C1 segment of cervical spinal cord (tissue), 14 donors: ENCODE measurements at regions not wholly inside any gene's neighbourhood (a gene's known extent, or its start where the extent isn't known, plus 50 kb on each side); places are given as distances from the start of the nearest gene placed in this dataset.
"Not testable (repeated sequence)": the region's sequence is repeated elsewhere in the genome, so short reads cannot be mapped to it uniquely, and the experiment has no call there.

Experiments used
- DNase-seq, 14 donors: peaks; one replicate each; lab custom pipeline; 2025; lab: John Stamatoyannopoulos, UW

DNA sequence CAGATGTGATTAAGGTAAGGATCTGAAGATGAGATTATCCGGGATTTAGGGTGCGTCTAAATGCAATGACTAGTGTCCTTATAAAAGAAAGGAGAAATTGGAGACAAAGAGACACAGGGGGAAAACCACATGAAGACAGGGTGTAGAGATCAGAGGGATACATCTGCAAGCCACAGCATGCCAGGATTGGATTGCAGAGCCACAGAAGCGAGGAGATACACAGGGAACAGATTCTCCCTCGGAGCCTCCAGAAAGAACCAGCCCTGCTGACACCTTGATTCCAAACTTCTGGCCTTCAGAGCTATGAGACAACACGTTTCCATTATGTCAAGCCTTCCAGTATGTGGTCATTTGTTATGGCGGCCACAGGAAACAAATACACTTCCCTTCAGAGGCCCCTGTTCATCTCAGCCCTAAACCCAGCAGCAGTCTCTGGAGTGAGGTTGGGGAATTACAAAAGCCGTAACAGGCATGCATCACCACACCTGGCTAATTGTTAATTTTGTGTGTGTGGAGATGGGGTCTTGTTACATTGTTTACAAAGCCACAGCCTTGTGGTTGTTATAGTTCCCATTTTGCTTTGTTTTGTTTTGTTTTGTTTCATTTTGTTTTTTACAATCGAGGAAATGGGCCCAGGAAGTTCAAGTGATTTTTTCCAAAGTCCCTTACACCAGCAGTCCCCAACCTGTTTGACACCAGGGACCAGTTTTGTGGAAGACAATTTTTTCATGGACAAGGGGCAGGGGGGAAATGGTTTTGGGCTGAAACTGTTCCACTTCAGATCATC is 51.6 kb upstream of the LYRM9 start:
- DNase-seq = no peak

DNA sequence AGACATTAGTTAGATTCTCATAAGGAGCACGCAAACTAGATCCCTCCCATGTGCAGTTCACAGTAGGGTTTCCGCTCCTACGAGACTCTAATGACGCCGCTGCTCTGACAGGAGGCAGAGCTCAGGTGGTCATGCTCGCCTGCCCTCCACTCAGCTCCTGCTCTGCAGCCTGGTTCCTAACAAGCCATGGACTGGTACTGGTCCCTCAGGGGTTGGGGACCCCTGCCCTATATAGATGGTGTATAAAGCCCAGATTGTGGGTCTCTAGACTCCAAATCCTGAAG is 52.1 kb upstream of the LYRM9 start:
- DNase-seq = no peak

DNA sequence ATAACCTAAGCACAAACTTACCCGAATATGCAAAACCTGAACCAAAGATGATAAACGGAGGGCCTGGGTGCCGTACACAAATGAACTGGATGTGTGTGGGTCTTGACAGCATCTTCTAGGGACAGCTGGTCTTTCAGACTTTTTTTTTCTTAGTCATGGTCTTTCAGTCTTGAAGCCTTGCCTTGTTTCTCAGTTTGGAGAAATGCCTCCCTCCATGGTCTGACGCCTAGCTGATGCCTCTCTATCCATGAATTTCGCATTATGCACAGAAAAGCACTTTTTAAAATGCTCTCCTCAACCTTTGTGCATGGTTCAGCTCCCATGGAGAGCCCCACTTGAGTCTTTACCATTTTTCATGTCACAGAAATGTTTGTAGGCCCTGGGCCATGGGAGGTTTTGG is 52.8 kb upstream of the LYRM9 start:
- no peak for DNase-seq

DNA sequence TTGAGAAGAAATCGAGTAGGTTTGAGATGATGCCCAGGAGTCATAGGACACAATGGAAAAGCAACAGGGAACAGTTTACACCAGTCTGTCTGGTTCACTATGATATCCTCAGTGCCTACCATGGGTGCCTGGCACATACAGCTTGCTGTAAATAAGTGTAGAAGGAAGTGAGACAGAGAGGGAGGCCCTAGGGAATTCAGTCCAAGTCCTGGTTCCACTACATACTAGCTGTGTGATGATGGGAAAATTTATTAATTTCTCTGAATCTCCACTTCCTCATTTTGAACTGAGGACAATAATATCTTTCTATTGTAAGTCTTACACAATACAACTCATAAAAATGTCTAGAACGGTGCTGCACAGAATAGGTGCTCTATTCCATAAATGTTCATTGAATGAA is 53.3 kb upstream of the LYRM9 start:
- no peak for DNase-seq

DNA sequence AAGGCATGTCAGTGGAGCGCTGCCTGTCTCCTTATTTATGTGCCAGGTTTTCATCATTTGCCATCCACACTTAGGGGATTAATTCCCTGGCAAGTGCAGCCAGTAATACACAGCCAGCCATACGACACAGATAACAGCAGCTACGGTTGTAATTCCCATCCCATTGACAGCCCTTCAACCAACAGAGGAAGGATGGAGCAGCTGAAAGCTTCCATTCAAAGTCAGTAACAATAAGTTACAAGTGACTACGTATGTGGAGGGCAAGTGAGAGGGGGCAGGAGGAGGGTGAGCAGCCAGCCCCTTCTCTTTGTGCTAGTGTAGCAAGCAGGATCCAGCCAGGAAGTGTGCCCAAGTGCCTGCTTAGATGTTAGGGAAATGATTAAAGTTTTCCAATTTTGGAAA is 53.8 kb upstream of the LYRM9 start:
- peak in 1 of 14 donors; percentile 14 for DNase-seq

DNA sequence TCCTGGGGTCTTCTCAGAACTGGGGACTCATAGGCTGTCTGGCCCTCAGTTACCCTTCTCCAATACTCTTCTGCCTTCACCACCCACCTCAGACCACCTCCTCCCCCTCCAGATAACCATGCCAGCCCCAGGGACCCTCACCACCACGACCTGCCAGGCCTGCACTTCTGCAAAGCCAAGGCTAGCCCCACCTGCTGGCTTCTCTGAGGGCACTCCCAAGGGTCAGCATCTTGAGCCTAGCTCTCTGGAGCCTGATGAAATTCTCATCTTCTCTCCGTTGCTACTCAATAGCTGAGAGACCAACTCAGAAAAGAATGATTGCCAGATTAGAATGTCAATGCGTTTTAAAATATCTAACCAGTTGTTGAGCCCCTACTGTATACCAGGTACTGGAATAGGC is 56.1 kb upstream of the LYRM9 start:
- DNase-seq = no peak

DNA sequence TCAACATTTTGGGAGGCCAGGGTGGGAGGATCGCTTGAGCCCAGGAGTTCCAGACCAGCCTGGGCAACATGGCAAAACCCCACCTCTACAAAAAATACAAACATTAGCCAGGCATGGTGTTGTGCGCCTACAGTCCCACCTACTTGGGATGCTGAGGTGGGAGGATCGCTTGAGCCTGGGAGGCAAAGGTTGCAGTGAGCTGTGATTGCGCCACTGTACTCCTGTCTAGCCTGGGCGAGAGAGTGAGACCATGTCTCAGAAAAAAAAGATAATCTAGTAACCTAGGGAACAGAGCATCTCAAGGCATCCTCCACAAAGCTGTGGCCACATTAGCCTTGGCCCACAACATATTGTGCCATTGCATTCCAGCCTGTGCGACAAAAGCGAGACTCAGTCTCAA is 57.1 kb upstream of the LYRM9 start:
- not testable (repeated sequence) for DNase-seq

DNA sequence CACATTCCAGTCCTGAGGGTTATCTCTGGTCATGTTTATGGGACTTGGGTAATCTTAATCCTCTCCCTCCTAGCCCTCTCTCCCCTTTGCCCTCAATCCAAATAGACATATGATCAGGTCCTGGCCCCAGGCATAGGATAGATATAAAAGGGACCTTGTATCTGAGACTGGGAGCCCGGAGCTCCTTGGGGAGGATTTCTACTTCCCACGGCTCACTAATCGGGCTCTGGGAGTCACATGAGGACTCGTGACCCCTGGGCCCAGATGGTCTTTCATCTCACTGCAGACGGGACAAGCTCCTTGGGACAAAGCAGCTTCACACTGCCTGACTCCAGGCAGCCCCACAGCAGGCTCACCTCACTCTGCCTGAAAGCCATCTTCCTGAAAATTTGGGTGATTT is 57.8 kb upstream of the LYRM9 start:
- DNase-seq = no peak

DNA sequence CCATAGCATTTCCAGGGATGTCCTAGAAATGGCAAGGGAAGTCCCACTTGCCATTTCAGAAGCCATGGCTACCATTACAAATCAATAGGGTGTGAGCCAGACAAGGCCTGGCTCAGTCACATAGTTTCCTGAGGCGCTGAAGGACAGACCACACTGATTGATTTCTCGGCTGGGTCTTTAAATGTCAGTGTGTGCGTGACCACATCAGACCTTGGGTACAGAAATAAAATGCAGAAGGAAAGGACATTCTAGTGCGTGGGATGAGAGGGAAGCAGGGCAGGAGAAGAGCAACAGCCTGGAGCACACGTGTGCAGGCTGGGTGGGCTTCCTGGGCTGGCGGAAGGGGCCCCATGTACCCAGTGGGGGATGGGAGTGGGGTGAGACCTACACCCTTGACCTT is 58.7 kb upstream of the LYRM9 start:
- no peak for DNase-seq

DNA sequence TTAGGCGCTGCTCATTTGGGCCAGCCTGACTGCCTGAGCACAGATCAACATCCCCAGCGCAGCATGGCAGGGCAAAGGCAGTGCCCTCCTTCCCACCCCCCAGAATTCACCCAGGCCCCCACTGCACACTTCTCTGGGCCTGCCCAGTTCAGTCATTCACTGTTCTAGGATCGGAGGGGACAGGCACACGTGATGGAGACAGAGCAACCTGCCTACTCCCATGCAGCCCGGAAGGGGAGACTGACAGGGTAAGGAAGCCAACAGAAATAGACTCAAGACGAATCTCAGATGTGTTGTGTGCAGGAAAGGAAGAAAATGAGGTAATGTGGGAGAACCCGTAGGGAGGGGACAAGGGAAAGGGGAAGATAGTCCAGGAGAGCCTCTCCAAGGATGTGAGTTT is 59.2 kb upstream of the LYRM9 start:
- no peak for DNase-seq

DNA sequence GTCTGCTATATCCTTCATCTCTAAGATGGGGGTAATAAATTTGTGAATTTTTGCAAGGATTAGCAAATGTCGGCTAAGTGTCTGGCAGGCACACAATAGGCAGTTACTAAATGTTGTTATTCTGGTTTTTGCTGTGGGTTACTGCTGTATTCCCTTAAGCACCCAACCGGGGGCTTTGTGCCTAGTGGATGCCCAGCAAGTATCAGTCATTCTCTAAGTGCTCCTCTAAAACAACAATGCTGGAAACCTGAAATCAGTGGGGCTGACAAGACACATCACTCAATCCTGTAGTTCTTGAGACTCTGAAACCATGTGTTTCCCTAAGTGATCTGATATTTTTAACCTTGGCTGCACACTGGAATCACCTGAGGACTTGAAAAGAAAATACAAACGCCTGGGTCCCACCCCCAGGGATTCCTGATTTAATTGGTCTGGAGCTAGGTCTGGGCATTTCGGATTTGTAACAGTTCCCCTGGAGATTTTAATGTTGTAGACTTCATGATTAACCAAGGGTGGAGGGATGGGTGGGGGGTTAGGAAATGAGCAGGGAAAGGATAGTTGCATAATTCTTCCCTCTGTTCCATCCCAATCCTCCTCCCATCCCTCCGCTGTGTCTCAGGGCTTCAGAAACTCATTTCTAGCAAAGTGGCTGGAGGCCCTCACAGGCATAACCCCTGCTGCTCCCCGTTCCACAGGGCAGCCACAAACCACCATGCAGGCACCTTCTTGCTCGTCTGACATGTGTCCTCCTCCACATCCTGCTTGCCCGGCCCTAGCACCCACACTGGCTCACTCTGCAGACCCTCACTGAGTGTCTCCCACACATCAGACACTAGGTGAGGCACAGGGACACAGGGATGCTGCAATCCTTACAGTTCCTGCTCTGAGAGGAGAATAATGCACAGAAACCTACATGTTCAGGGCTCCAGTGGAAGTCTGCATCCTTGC is 61.7 kb upstream of the LYRM9 start:
- DNase-seq = no peak

DNA sequence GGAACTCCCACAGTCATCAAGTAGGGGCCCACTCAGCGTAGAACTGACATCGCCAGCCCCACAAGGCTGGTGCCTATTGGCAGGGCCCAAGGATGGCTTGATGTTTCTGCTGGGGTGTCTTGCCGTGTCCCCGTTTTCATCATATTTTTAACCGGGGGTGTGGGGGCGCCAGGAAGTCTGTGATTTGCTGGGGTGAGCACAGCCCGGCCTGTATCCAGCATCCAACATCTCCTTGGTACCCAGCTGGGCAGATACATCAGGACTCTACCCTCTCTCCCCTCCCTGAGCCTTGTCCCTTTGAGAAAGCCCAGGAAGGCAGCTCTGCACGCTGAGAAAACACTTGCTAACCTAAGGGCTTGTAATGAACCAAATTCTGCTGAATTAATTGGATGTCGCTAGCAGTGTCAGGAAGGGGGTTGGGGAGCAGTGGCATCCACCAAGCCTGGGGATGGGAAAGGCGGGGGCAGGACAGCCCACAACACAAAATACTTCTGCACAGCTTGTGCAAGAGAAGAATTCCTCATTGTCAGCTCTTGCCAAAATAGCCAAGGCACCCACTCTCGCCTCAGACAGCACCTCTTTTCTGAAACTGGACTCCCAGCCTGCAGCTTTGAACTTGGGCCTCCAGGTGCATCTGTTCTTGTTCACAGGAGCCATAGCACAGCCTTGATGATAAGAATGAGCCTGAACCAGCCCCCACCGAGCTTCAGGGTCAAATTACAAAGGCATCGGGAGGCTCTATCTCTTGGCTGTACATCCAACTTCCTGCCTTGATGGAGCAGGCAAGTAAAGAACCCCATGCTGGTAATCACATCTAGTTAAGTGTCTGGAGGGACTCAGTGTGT is 63.7 kb upstream of the LYRM9 start:
- DNase-seq = no peak

DNA sequence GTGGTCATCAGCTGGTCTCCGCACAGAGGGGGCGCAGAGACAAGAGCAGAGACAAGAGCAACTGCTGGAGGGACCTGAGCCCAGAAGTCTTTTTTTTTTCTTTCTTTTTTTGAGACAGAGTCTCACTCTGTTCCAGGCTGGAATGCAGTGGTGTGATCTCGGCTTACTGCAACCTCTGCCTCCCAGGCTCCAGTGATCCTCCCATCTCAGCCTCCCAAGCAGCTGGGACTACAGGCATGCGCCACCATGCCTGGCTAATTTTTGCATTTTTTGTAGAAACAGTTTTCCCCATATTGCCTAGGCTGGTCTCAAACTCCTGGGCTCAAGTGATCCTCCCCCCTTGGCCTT is 64.3 kb upstream of the LYRM9 start:
- not testable (repeated sequence) for DNase-seq

DNA sequence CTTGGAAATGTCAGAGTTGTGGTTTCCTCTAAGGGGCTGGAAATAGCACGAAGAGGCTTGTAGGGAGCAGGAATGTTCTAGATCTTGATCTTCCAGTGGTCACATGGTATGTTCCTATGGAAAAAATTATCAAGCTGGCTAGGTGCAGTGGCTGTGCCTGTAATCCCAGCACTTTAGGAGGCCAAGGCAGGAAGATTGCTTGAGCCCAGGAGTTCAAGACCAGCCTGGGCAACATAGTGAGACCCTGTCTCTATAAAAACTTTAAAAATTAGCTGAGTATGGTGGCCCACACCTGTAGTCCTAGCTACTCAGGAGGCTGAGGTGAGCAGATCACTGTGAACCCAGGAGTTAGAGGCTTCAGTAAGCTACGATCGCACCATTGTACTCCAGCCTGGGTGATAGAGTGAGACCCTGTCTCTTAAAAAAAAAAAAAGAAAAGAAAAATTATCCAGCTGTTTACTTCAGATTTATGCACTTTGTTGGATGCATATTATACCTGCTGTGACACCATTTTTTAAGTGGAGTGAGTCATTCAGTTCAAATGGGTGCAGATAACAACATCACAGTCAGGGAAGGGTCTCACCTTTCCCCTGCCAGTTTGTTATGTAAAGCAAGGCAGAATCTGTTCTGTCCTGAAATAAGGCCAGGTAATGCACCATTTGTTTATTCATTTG is 65.7 kb upstream of the LYRM9 start:
- DNase-seq = no peak

DNA sequence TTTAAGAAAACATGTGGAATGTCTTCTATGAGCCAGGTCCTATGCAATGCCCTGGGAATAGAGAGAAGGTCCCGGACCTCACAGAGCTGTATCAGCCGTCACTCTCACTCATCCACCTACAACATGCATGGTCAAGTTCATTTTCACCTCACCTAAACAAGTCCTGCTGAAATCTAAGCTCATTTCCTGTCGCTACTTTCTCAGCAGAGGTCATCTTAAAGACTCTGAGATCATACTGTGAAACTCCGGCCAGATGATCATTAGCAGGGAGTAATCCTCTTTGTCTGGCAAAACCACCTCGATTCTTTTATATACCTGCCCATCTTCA is 66.2 kb upstream of the LYRM9 start:
- DNase-seq = no peak

DNA sequence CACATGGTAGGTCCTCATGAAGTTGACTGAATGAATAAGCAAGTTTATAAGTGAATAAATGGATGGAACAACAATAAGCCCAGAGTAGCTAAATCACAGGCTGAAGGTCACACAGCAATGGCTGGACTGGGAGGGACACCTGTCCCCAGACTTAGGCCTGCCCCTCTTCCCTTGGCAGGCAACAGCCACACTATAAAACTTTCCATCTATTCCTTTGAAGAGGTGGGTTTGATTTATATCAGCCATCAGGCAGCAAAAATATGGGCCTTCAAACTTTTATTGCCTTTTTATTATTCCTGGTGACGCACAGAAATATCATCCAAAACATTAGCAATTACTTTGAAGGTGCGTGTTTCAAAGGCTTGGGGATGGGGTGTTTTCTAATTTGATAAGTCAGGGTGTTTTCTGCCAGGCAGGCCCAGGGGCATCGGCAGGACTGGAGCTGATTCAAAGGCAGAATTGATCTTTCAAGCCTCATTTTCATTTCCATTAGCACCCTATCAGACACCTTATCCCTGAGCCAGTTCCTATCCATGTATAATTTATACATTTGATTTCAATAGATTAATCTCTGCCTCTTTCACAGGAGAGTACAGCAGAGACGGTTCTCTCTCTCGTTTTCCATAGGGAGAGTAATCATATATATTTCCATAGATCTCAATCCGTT is 67.2 kb upstream of the LYRM9 start:
- DNase-seq = no peak

DNA sequence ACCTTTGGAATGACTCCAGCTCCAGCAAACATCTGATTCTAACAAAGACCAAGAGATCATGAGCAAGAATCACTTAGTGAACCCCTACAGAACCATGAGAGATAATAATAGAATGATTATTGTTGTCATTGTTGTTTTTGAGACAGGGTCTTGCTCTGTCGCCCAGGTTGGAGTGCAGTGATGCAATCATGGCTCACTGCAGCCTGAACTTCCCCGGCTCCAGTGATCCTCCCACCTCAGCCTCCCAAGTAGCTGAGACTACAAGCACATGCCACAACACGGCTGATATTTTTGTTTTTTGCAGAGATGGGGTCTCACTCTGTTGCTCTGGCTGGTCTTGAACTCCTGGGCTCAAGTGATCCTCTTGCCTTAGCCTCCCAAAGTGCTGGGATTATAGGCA is 69.4 kb upstream of the LYRM9 start:
- DNase-seq = not testable (repeated sequence)

DNA sequence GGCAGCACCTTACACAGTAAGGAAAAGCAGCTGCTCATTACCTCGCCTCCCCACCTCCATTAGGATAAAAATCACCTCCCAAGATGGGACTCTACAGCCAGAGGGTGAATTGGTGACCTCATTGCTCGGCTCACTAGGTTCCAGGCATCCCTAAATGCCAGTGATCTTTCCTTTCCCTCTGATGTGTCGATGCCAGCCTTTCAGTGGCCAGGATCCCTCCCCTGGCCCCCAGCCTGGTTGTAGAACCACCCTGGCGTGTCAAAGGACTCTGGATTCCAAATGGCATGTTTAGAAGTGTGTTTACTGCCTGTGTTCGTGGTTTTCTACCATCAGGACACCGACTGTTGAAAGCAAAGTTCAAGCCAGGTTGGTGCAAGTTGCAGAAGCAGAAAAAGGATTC is 72.1 kb upstream of the LYRM9 start:
- no peak for DNase-seq

DNA sequence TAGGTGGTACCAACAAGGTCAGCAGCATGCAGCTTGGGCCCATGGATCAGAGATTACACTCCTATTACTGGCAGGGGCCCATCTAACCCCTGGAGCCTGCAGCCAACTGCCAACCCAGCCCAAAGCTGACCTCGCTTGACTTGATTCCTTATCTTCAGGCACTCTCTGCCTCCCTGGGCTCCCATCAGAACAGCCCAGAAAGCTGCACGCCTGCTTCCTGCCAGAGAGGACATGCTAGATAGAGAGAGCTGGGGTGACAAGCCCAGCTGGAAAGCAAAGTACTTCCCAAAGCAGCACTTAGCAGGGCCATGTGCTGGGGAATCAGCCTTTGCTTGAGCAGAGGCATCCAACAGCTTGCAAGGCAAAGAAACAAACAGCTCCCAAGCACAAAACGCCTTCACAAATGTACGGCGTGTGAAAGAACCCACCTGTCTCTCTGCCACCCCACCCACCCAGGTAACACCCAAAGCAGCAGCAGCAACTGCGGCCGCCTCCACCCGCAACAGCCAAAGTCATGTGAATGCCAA is 74.2 kb upstream of the NLK start:
- DNase-seq = no peak

DNA sequence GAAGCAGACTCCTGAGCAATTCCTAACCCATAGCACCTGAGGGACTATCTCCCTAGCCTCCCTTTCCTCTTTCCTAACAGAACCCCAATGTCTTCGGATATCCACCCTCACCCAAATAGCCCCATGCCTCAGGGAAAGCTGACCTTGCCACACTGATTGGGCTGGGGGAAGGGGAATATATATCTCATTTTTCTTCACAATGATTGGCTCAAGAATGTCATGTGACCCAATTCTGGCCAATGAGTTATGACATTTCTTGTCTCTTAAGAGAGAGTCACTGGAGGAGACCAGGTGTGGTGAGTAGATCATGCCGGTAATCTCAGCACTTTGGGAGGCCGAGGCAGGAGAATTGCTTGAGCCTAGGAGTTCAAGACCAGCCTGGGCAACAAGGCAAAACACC is 71.9 kb upstream of the NLK start:
- no peak for DNase-seq
